HG03139 (cell line): ENCODE measurements at regions not wholly inside any gene's neighbourhood (a gene's known extent, or its start where the extent isn't known, plus 50 kb on each side); places are given as distances from the start of the nearest gene placed in this dataset.

Experiments
- ATAC-seq: cut with Tn5 transposase; IDR thresholded peaks from one replicate; pipeline ENCODE4 v1.9.1; 2021; ENCODE audit not compliant: unreplicated experiment

DNA sequence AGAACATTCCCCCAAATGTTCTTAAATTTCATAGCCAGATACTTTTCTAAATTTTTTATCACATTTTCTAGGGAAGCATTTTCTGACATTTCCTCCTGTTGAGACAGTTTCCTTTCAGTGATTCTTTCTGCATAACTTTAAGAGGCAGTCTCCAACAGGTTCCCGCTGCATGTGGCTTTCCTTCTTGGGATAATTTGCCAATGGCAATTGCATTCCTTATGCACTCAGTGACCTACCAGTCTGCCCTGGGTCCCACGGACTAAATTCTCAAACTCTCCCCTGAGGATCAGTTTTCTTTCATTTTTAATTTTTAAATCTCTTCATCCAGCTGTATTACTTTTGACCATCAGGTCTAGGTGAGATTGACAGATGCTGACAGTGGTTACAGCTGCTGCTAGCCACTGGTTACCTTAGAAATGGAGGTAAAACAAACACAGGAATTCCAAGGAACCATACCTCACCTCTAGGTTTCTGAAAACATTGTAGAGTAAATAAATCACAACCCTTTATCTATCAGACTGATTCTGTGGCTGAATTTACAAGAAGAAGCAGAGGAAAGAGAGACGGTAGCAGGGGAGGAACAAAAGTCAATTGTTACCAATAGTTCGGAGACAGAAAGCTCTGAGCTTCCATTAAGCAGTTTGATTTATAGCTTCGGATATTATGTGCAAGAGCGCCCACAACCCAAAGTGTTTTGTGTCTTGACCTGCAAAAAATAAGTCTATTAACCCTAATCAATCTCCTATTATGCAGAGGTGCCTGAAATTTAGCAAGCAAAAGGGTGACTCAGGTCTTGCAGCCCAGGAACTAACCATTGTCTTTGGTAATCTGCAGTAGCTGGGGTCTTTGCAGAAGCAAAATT is 216.0 kb downstream of the PMP22 start:
- ATAC-seq = no peak

DNA sequence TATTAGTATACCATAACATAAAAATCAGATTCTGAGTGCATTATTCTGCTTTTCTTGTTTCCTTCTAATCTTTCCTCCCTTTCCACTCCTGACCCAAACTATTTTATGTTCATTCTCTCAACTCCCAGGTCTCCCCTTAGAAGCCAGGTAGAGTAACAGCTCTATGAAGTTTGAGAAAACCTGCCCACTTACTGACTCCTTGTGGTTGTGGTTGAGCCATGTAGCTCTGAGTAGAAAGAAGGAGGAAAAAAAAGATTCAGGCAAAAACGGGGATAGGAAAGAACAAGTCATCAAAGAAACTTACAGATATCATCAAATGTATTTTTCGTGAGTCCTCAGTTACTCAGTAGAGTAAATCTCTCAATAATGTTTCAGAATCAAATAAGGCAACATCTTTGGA is 216.7 kb downstream of the PMP22 start:
- ATAC-seq = no peak

DNA sequence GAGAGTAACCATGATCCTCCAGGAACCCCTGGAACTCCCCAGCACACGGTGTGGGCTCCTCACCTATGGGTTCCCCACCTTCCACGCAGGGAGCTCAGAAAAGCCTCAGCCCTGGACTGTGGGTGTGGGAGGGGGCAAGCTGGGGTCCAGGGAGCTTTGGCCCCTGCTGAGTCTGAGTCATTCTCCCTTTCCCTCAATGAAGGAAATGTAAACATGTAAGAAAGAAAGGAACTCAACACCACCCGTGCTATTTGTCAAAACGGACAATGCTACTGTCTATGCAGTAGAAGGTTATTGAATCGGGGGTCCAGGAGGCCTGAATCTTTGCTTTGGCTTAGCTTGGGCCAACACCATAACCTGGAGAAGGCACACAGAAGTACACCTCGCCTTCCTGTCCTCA is 222.8 kb downstream of the PMP22 start:
- no peak for ATAC-seq

DNA sequence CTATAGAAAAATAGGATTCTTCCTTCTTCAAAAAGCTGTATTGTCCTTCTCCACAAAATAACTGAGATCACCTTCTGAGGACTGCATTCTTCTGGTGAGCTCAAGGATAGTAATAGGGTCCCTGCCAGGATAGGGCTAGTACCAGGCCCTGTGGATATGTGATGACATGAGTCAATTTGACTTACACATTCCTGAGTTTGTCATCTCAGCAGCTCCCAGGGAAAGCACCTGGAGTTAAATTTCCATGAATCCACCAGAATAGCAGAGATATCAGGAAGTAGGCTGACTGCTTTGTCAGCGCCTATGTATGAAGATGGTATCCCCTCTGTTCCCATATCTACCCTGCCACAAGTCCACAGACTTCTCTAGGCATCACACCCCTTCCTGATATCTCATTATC is 225.8 kb downstream of the PMP22 start:
- ATAC-seq = no peak

DNA sequence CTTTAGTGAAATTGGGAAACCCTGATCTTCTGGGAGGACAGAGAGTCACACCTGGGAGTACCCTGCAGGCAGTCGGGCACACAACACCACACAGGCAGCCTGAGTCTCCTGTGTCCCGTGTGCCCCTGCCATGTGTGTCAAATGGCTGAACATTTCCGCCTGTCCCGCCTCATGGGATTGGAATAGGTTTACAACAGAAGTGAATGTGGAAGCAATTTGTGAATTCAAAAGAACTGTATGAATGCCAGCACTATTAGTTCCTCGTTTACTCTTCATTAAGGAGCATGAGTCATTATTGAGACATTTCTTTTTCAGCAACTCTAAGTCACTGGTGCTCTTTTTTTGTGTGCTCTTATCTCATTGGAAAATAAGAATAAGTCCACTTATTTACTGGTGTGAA is 226.5 kb downstream of the PMP22 start:
- ATAC-seq = no peak

DNA sequence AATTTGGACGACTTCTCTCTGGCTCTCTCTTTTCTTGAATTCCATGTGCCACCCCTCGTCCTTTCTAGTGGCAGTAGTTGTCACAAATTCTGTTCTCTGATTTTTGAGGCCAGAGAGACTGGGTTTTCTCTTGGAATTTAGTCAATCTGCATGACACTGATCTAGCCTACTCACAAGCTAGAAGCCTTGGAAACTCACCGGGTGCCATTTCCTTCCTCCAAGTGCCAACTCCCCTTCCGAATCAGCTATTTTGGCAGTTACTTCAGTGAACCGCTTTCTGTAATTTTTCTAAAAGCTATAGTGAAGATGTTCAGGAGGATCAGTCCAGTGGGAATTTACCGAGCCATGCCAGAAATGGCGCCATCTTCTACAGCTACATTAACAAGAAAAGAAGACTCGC is 228.9 kb downstream of the PMP22 start:
- no peak for ATAC-seq

DNA sequence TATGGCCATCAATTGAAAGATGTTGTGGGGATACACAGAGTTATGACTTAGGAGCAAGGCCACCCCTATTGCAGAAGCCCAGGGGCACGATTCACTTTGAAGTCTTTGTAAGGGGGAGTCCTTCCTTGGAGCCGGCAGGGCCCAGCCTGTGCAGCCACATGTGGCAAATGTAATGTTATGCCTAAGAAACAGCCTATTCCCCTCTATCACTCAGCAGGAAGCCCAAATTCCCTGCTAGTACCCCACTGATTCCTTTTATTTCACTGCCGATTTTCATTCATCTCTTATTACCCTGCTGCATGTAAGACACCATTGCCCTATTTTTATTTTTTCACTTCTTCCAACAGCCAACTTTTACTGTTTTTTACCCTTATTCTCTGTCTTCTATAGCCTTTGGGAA is 233.2 kb downstream of the PMP22 start:
- ATAC-seq = no peak

DNA sequence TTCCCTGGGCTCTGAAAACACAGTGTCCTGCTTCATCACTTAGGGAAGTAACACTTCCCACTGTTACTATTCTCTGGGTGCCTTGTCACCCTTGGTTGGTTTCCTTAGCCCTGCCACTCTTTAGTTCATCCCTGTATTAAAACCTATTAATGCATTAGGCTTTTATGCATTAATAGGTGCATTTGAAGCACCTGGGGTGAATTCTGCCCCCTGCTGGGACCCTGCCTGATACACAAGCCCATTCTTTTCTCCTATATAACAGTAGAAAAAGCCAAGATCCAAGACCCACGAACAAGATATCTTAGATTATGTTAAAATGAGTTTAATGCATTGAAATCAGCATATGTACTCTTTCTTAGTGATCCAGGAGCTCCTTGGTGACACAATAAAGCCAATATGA is 235.7 kb downstream of the PMP22 start:
- no peak for ATAC-seq

DNA sequence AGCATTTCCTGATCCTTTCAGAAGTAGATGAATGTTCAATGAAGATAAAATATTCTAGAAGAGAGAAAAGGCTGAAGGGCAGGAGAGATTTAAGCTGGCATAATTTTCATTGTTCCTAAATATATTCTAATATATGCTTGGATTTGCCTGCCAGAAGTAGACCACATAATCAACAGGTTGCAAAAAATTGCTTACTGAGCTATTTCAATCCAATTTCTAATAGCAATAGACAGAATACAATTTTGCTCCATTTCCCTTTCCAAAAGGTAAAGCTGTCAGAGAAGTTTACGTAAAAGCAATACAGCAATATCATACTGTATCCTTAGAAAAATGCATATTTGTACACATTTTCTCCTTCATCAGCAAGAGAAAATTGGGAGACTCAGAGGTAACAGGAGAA is 237.3 kb downstream of the PMP22 start:
- no peak for ATAC-seq

DNA sequence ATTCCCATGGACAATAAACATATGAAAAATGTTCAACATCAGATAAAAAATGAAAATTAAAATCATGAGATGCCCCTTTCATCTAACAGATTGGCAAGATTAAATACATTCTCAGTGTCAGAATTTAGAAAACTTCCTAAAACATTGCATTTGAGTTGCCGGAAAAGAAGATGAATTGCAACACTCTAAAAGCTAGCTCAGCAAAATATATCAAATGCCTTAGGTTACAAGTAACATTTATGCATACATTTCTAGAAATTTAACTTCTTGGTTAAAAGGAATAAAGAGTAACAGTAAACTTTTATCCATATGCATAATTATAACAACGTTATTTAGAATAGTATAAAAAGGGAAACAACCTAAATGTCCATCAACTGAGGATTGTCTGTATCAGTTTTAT is 239.0 kb downstream of the PMP22 start:
- no peak for ATAC-seq

DNA sequence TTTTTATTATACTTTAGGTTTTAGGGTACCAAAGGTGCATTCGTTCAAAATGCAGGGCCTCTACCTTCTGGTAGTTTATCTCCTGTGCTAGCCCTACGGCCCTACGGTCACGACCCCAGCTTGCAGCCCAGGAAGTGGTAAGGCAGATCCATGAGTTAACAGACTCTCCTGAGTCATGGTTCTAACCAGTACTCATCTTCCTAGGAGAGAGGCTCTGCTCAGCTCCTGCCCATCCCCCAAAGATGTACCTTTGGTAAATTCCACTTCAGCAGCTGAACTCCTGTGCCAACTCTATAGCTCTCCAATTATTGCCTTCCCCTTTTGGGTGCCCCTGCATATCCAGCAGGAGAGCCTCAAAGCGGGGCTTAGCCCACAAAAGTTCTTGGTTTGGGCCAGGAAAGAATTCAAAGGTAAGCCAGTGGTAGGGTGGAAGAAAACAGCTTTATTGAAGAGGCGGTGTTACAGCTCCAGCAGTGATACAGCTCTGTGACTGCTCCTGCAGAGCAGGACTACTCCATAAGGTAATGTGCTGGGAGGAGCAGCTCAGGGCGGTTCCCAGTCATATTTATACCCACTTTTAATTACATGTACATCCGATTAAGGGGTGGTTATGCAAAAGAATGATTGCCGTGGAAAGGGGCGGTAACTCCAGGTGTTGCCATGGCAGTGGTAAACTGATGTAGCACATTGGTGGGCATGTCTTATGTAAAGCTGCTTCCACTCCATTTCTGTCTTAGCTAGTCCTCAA is 241.4 kb downstream of the PMP22 start:
- ATAC-seq = no peak

DNA sequence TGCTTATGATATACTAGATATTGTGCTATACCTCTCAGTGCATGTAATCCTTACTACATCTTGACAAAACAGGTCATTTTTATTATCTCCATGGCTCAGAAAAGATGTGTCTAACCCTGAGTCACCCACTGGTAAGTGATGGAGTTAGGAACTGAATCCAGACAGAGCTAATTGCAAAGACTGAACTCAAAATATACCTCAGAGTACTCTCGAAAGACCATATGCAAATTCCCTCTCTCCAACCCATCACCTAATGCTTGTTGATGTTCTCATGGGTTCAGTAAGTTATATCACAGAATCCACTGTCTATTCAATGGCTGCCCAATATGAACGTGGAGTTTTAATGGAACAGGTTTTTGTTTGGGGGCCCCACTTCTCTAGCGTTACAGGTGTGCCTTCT is 246.0 kb downstream of the PMP22 start:
- ATAC-seq = no peak

DNA sequence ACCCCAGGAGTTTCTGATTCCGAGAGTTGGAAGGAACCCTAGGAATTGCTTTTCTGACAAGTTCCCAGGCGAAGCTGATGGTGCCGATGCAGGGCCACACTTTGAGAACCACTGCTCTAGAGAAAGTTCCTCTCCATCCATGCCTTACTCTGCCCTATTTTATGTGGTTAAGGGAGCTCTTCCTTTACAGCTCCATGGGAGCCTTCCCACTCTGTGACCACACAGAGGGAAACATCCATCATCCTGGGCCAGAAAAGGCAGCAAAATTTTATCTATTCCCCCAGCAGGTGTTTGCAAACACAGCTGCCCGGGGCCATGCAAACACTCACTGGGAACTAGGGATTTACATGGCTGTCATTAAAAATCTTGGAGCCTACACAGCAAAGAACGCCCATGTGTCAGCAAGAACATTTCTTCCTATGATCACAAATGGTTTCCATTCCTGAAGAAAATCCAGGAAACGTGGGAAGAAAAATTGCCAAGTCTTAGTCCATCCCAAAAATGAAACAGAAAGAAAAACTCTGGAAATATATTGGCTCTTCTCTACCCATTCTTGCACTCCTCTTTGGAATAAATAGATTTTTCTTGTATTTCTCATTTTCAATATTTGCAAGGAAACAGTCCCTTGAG is 252.7 kb downstream of the PMP22 start:
- no peak for ATAC-seq

DNA sequence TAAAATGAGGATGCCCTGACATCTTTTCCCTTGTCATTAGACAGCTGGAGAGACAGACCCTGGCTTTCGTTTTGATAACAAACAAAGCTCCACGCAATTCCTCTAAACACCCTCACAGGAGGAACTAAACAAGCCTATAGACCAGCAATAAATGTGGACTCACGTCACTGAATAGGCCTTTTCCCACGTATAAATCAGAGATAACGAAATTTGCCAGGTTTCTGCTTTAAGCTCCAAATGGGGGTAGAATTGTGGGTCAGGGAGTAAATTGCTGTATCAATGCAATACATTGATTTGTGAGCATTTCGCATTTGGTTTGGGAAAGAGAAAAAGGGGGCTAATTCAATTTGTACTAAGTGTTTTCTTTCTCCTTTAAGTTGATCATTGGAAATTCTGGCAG is 256.0 kb downstream of the PMP22 start:
- ATAC-seq = no peak

DNA sequence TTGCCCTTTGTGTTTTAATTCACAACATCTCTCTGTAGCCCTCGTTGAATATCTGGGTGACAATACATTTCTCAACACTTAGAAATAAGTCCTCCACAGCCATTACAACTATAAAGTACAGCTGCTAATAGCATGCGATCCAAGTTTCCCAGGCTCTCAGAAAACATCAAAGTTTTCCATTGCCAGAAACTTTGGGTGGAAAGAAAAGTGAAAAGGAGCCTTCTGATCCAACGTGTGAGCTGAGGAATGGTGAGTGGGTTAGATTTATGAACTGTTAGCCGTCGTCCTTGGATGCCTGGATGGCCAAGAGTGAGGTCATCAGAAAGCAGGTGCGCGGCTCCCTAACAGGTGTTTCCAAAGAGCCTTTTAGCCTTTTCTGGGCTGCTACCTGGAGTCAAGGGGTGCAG is 258.0 kb downstream of the PMP22 start:
- no peak for ATAC-seq

DNA sequence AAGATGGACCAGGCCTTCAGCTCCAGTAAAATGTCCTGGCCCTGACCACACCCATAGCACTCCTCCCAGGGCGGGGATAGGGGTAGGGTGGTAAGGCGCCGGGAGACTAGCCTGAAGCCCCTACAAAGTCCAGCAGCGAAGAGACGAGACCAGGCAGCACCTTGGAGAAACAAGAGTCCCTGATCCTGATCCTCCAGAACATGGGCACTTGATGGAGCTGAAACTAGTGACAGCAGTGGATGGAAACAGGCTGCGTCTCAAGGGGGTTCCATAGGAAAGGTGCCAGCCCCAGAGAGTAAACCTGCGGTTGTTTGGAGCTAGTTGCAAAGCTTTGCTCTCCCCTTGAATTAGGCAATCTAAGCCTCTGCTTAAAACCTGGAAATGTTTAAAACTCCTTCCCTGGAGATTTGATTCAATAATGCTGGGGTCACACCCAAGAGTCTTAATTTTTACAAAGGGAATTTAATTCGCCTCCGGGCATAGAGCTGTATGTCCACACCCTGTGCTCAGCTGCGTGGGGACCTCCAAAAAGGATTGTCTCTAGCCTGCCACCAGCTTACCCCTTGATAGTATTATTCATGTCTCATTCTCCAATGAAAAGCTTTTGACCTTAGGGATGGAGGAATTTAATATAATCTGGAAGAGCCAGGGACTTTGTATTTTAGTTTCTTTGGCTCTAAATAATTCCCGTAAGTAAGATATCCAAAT is 258.6 kb downstream of the PMP22 start:
- ATAC-seq = no peak

DNA sequence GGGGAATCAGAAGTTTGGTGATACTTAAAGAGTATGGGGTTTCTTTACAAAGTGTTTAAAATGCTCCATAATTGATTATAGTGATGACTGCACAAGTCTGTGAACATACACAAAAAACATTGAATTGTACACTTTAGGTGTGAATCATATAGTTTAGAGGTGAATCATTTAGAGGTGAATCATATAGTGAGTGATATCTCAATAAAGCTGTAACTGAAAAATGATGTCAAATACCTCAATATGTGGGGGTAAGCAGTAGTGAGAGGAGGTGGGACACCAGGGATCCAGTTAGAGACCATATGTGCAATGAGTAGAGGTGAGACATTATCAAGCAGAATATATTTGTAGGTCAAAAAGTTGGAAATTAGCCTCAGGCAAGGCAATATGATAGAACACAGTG is 264.5 kb downstream of the PMP22 start:
- no peak for ATAC-seq

DNA sequence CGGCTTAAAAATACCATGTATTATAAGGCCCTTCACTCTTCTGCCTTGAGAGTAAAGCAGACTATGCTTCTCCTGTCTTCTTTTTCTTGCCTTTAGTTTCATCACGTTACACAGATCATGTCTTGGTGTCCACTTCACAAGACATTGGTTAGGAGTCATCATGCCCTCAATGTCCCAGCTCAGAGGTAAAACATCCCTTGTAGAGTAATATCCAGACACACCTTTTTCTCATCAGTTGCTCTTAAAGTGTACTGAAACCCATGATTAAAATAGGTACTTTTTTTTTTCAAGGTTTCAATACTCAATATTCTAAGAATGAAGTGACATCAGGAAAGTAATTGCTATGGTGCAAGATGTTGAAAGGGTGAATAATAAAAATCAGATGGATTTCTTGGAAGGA is 267.8 kb downstream of the PMP22 start:
- no peak for ATAC-seq

DNA sequence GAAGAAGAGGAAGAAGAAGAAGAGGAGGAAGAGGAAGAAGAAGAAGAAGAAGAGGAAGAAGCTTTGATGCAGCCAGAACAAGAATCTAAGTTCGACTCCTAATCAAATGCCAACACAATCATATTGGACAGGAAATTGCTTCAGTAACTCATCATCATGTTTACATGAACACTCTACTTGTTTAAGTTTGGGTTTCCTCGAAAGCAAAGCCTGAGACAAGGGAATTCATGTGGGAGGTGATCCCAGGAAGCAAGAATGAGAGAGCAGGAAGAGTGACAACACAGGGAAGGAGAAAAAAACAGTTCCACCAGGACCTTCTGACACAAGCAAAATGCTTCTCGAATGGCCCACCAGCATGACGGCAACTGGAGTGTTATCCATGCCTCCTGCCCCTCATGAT is 279.0 kb downstream of the PMP22 start:
- no peak for ATAC-seq

DNA sequence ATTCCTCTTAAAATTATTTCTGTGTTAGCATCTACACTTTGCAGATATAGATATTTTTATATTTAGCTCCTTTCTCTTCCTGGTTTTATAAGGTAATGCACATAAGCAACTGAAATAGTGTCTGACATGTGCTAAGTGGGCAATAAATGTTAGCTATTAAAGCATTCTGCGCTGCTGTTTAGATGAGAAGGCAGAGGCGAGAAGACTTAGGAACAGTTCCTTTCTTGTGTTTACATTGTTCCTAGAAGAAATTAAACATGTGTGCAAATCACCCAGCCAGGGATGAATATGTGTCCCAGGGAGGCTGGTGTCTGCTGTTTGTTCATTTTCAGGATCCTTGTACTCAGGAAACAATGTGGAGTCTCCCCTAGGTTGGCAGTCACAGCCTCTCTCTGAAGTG is 292.3 kb downstream of the PMP22 start:
- ATAC-seq = no peak

DNA sequence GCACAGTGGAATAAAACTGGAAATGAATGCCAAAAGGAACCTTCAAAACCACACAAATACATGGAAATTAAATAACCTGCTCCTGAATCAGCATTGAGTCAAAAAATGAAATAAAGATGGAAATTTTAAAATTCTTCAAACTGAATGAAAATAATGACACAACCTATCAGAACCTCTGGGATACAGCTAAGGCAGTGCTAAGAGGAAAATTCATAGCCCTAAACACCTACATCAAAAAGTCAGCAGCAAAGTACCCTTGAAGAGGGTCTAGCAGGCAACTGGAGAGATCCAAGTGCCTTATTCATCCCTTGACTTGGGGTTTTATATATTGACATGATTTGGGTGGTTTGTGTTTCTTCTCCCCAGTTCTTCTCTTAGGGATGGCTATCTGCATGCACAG is 294.1 kb downstream of the PMP22 start:
- no peak for ATAC-seq
